Breast epithelium (tissue), 4 donors: ENCODE measurements at regions not wholly inside any gene's neighbourhood (a gene's known extent, or its start where the extent isn't known, plus 50 kb on each side); places are given as distances from the start of the nearest gene placed in this dataset.

Experiments used
- DNase-seq, 2 donors: peaks; one replicate each; pipeline ENCODE4 v3.0.0-alpha.2; 2019; ENCODE audit warnings: low spot score in 2 of 2
- H3K27ac ChIP-seq, 2 donors: fragments of 200-600 bp; sonication (generic) in 1 of 2; one replicate each; pipeline ENCODE4 v1.5.1; 2016 to 2019; ENCODE audit warnings: mild to moderate bottlenecking in 1 of 2
- H3K27me3 ChIP-seq, 2 donors: fragments of 200-600 bp; sonication (generic) in 1 of 2; one replicate each; pipeline versions ENCODE4 v1.5.1 to v1.6.0; 2017 to 2019; ENCODE audit warnings: control low read depth in 1 of 2, mild to moderate bottlenecking in 1 of 2
- H3K36me3 ChIP-seq: fragments of 200-600 bp; one replicate; pipeline ENCODE4 v1.5.1; 2019
- H3K4me1 ChIP-seq, 2 donors: fragments of 200-600 bp; sonication (generic); one replicate each; pipeline ENCODE4 v1.5.1; 2016 to 2019; ENCODE audit warnings: control low read depth in 1 of 2
- H3K4me3 ChIP-seq, 3 donors: fragments of 200-600 bp; sonication (generic); 1 replicate in 2 of 3; 2 replicates in 1 of 3; pipeline ENCODE4 v1.5.1; 2016 to 2019; ENCODE audit warnings: mild to moderate bottlenecking in 3 of 3, moderate library complexity in 2 of 3
- H3K9me3 ChIP-seq, 2 donors: fragments of 200-600 bp; sonication (generic) in 1 of 2; one replicate each; pipeline ENCODE4 v1.5.1; 2016 to 2019; ENCODE audit warnings: control low read depth in 1 of 2
- POLR2A ChIP-seq: fragments of 450-650 bp; IDR thresholded peaks from one replicate; pipeline ENCODE4 v1.6.1; 2016; ENCODE audit warnings: antibody characterized with exemption, mild to moderate bottlenecking, moderate library complexity
- POLR2AphosphoS5 ChIP-seq, 3 donors: sonication (generic); formaldehyde crosslinking; IDR thresholded peaks; one replicate each; pipeline ENCODE4 v1.6.1; 2017; ENCODE audit warnings: antibody characterized with exemption in 3 of 3
- intact Hi-C: fragments of 100-400 bp; cut with DNase I; formaldehyde crosslinking; loops from one replicate; pipeline ENCODE4 v1.15.1; 2023; ENCODE audit warnings: low total_unique reads
- TF ChIP-seq, protein P1 (sequence below), 3 donors: fragments of 450-650 bp; IDR thresholded peaks; one replicate each; pipeline ENCODE4 v1.5.1; 2016 to 2017; ENCODE audit warnings: antibody characterized with exemption in 3 of 3, mild to moderate bottlenecking in 3 of 3, moderate library complexity in 3 of 3

DNA sequence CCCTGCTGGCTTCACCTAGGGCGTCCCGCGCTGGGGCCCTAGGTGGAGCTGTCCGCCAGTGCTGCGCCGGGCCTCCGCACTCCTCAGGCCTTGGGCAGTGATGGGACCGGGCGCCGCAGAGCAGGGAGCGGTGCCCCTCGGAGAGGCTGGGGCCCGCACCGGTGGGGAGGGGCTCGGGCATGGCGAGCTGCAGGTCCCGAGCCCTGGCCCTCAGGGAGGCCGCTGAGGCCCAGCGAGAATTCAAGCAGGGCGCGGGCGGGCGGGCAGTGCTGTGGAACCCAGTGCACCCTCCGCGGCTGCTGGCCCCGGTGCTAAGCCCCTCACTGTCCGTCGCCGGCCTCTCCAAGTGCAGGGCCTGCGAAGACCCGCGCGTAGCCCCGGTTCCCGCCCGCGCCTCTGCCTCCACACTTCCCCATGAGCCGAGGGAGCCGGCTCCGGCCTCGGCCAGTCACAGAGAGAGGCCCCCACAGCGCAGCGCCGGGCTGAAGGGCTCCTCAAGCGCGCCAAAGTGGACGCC, 565.1 kb upstream of the NDST4 start:
- TF ChIP-seq POLR2A (no peak), POLR2AphosphoS5 (IDR thresholded peaks at IDR 0.05) (no peak)
- TF ChIP-seq, protein P1, sequence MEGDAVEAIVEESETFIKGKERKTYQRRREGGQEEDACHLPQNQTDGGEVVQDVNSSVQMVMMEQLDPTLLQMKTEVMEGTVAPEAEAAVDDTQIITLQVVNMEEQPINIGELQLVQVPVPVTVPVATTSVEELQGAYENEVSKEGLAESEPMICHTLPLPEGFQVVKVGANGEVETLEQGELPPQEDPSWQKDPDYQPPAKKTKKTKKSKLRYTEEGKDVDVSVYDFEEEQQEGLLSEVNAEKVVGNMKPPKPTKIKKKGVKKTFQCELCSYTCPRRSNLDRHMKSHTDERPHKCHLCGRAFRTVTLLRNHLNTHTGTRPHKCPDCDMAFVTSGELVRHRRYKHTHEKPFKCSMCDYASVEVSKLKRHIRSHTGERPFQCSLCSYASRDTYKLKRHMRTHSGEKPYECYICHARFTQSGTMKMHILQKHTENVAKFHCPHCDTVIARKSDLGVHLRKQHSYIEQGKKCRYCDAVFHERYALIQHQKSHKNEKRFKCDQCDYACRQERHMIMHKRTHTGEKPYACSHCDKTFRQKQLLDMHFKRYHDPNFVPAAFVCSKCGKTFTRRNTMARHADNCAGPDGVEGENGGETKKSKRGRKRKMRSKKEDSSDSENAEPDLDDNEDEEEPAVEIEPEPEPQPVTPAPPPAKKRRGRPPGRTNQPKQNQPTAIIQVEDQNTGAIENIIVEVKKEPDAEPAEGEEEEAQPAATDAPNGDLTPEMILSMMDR (IDR thresholded peaks at IDR 0.05), result no peak
- DNase-seq, result no peak
- no peaks in the 10 kb centered on the region for H3K27me3 ChIP-seq

DNA sequence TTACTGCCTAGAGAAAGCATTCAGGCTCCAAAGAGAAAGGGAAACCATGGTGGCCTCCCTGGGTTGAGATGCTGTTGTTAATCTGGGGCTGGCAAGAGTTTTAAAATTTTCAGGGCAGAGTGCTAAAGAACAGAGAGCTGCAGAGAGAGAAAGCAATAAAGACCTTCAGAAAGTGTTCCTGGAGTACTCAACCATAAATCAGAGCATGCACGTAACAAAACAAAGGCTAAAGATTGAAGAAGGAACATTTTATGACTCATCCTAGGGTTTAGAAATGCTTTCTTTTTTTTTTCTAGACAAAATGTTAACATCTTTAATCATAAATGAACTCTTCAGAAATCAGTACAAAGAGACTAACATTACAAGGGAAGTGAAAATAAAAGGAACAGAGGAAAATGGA, 562.3 kb upstream of the NDST4 start:
- Histone ChIP-seq H3K36me3 (no peaks in the 10 kb centered on the region), H3K27ac (no peak overlapping the region), H3K4me3 (no peak overlapping the region), H3K9me3 (peaks cover 5 to 7% of the 10 kb centered on the region in 2 donors), H3K4me1 (no peaks in the 10 kb centered on the region), H3K27me3 (no peaks in the 10 kb centered on the region)
- DNase-seq, result no peak
- intact Hi-C loops, result no loop called here
- TF ChIP-seq POLR2A, result no peak
- TF ChIP-seq, protein P1 (IDR thresholded peaks at IDR 0.05), result no peak
- TF ChIP-seq POLR2AphosphoS5 (IDR thresholded peaks at IDR 0.05), result no peak

More for the DNA sequence above, 565.1 kb upstream of the NDST4 start:
- Histone ChIP-seq H3K27ac (no peak overlapping the region), H3K4me1 (no peaks in the 10 kb centered on the region), H3K9me3 (peaks cover 5 to 7% of the 10 kb centered on the region in 2 donors), H3K36me3 (no peaks in the 10 kb centered on the region), H3K4me3 (no peak overlapping the region)
- intact Hi-C loops, result no loop called here

- no peak overlapping the region for H3K27ac ChIP-seq
- no peaks in the 10 kb centered on the region for H3K27me3 ChIP-seq
- no peak for TF ChIP-seq POLR2A
- TF ChIP-seq POLR2AphosphoS5 (IDR thresholded peaks at IDR 0.05), result no peak
- TF ChIP-seq, protein P1 (IDR thresholded peaks at IDR 0.05), result no peak
- no peak for DNase-seq
- intact Hi-C loops, result no loop called here
- peaks cover 5 to 7% of the 10 kb centered on the region in 2 donors for H3K9me3 ChIP-seq
- H3K4me3 ChIP-seq, result no peak overlapping the region
- no peaks in the 10 kb centered on the region for H3K36me3 ChIP-seq
- no peaks in the 10 kb centered on the region for H3K4me1 ChIP-seq
Measured at GRCh38 chr4:115674485-115674884, 561.1 kb upstream of the NDST4 start.

GRCh38 chr4:115671581-115671980, 558.2 kb upstream of the NDST4 start:
- DNase-seq, result no peak
- intact Hi-C loops, result no loop called here
- Histone ChIP-seq H3K4me1 (no peaks in the 10 kb centered on the region), H3K4me3 (no peak overlapping the region), H3K36me3 (no peaks in the 10 kb centered on the region), H3K27ac (no peak overlapping the region), H3K9me3 (no peaks in the 10 kb centered on the region), H3K27me3 (no peaks in the 10 kb centered on the region)
- no peak for TF ChIP-seq POLR2A
- TF ChIP-seq POLR2AphosphoS5 (IDR thresholded peaks at IDR 0.05), result no peak
- TF ChIP-seq, protein P1 (IDR thresholded peaks at IDR 0.05), result no peak

DNA sequence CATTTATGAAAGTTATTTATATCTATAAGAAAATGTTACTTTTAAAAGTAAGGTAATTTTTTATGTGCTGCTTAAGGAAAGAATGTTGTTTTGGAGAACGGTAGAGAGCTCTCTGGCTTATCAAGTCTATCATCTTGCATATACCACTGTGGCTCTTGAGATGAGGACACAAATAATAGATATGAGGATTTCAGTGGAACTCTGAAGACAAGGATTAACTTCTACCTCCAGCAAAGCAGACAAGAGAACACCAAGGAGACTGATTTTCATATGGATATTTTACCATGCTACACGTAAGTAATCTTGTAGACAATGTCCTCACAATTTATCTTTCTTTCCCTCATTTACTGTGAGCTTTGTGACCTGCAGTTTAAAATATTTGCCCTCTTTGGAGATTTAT, 557.5 kb upstream of the NDST4 start:
- DNase-seq, result no peak
- H3K27ac ChIP-seq, result no peak overlapping the region
- intact Hi-C loops, result no loop called here

More for the DNA sequence above, 557.5 kb upstream of the NDST4 start:
- Histone ChIP-seq H3K4me1 (no peaks in the 10 kb centered on the region), H3K4me3 (no peak overlapping the region), H3K27me3 (no peaks in the 10 kb centered on the region), H3K36me3 (no peaks in the 10 kb centered on the region), H3K9me3 (no peaks in the 10 kb centered on the region)
- no peak for TF ChIP-seq POLR2A
- TF ChIP-seq, protein P1 (IDR thresholded peaks at IDR 0.05), result no peak
- no peak for TF ChIP-seq POLR2AphosphoS5 (IDR thresholded peaks at IDR 0.05)
